ENCODE measurements at regions not wholly inside any gene's neighbourhood (a gene's known extent, or its start where the extent isn't known, plus 50 kb on each side); places are given as distances from the start of the nearest gene placed in this dataset.

GRCh38 chr15:38672814-38673670 lies 108.4 kb upstream of the RASGRP1 start:
- no peak for DNase-seq

GRCh38 chr15:38674448-38674847 lies 109.8 kb upstream of the RASGRP1 start:
- no peak for DNase-seq

GRCh38 chr15:38678281-38678680 lies 113.7 kb upstream of the RASGRP1 start:
- DNase-seq, result no peak

GRCh38 chr15:38680775-38681174 lies 116.2 kb upstream of the RASGRP1 start:
- DNase-seq, result no peak

- no peak for DNase-seq
These were observed 117.7 kb upstream of the RASGRP1 start for GRCh38 chr15:38682363-38682762.

- no peak for DNase-seq
These were observed 118.2 kb upstream of the RASGRP1 start for GRCh38 chr15:38682861-38683260.

- DNase-seq, result peak; percentile 74
These were observed 119.0 kb upstream of the RASGRP1 start for GRCh38 chr15:38683382-38684242.

- no peak for DNase-seq
These were observed 119.9 kb upstream of the RASGRP1 start for GRCh38 chr15:38684440-38685010.

GRCh38 chr15:38685686-38686339 lies 121.2 kb upstream of the RASGRP1 start:
- peak; percentile 34 for DNase-seq

GRCh38 chr15:38687340-38687739 lies 122.7 kb upstream of the RASGRP1 start:
- DNase-seq, result no peak

GRCh38 chr15:38687775-38688495 lies 123.3 kb upstream of the RASGRP1 start:
- no peak for DNase-seq

- peak; percentile 52 for DNase-seq
These were observed 124.1 kb upstream of the RASGRP1 start for GRCh38 chr15:38688761-38689160.

- no peak for DNase-seq
These were observed 124.9 kb upstream of the RASGRP1 start for GRCh38 chr15:38689522-38689921.

- DNase-seq, result no peak
These were observed 125.6 kb upstream of the RASGRP1 start for GRCh38 chr15:38690216-38690615.

GRCh38 chr15:38690719-38691332 lies 126.2 kb upstream of the RASGRP1 start:
- peak; percentile 84 for DNase-seq

- DNase-seq, result no peak
These were observed 126.8 kb upstream of the RASGRP1 start for GRCh38 chr15:38691377-38691776.

GRCh38 chr15:38691965-38692788 lies 127.6 kb upstream of the RASGRP1 start:
- DNase-seq, result no peak

- no peak for DNase-seq
These were observed 128.1 kb upstream of the RASGRP1 start for GRCh38 chr15:38692789-38693062.

- DNase-seq, result no peak
These were observed 130.9 kb upstream of the RASGRP1 start for GRCh38 chr15:38695249-38696108.

- DNase-seq, result peak; percentile 58
These were observed 131.6 kb upstream of the RASGRP1 start for GRCh38 chr15:38696109-38696727.
